Activated B cell treated with CpG ODN at 0.5 μM for 24 hours (primary cell): ENCODE measurements at regions not wholly inside any gene's neighbourhood (a gene's known extent, or its start where the extent isn't known, plus 50 kb on each side); places are given as distances from the start of the nearest gene placed in this dataset.

Experiments used
- ATAC-seq: fragments of 200-7000 bp; cut with Tn5 transposase; one replicate; pipeline ENCODE4 v1.10.0; 2021; ENCODE audit warnings: low read depth, mild to moderate bottlenecking, moderate library complexity
- CTCF ChIA-PET: fragments of 350-600 bp; sonication (Branson Sonifier 250); formaldehyde crosslinking; loops from one replicate; lab custom pipeline; 2021; ENCODE audit warnings: antibody characterized with exemption; lab: Charles Lee
- POLR2A ChIA-PET: fragments of 350-600 bp; sonication (Branson Sonifier 250); formaldehyde crosslinking; loops from one replicate; lab custom pipeline; 2021; ENCODE audit warnings: antibody characterized with exemption; lab: Charles Lee
- DNase-seq: peaks from one replicate; pipeline ENCODE4 v3.0.0; 2022
- H3K27ac Mint-ChIP-seq: one replicate; pipeline ENCODE4 v1.8.0; 2020; ENCODE audit warnings: mixed read lengths
- H3K27me3 Mint-ChIP-seq: one replicate; pipeline ENCODE4 v1.8.0; 2021; ENCODE audit warnings: mixed read lengths
- H3K36me3 Mint-ChIP-seq: one replicate; pipeline ENCODE4 v1.8.0; 2021; ENCODE audit warnings: low read depth, mixed read lengths
- H3K4me1 Mint-ChIP-seq: one replicate; pipeline ENCODE4 v1.8.0; 2021; ENCODE audit warnings: mixed read lengths
- H3K4me3 Mint-ChIP-seq: one replicate; pipeline ENCODE4 v1.8.0; 2020; ENCODE audit warnings: mild to moderate bottlenecking, mixed read lengths
- H3K9me3 Mint-ChIP-seq: one replicate; pipeline ENCODE4 v1.8.0; 2020; ENCODE audit warnings: mixed read lengths
- intact Hi-C: fragments of 100-400 bp; cut with micrococcal nuclease; formaldehyde crosslinking; loops from one replicate; pipeline ENCODE4 v1.15.1; 2024
- TF ChIP-seq, protein P1 (sequence below): fragments of 200-600 bp; IDR thresholded peaks from one replicate; pipeline ENCODE4 v1.8.0; 2022; ENCODE audit warnings: antibody characterized with exemption, mild to moderate bottlenecking

DNA sequence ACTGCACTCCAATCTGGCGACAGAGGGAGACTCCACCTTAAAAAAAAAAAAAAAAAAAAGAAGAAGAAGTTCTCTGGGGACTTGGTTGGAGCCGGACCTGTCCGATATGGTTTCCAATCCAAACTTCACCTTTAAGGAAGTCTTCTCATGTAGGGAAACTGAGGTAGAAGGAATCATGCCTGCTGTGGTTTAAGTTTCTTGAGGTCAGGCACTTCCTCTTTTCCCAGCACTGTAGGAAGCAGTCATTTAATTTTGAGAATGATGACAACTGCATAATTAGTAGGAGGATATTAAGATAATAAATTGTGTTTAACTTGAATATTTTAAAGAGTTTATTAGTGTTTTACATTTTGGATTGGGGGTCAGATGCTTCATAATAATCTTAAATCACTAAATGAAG is 62.9 kb downstream of the KCNE4 start:
- CTCF ChIA-PET: no interaction called here
- Mint-ChIP-seq H3K4me3 (no peak overlapping the region), H3K36me3 (no peaks in the 10 kb centered on the region), H3K9me3 (no peaks in the 10 kb centered on the region), H3K27ac (no peak overlapping the region), H3K27me3 (peaks cover 1% of the 10 kb centered on the region), H3K4me1 (no peaks in the 10 kb centered on the region)
- ATAC-seq (no peak), DNase-seq (no peak)
- intact Hi-C loops: no loop called here
- TF ChIP-seq, protein P1, sequence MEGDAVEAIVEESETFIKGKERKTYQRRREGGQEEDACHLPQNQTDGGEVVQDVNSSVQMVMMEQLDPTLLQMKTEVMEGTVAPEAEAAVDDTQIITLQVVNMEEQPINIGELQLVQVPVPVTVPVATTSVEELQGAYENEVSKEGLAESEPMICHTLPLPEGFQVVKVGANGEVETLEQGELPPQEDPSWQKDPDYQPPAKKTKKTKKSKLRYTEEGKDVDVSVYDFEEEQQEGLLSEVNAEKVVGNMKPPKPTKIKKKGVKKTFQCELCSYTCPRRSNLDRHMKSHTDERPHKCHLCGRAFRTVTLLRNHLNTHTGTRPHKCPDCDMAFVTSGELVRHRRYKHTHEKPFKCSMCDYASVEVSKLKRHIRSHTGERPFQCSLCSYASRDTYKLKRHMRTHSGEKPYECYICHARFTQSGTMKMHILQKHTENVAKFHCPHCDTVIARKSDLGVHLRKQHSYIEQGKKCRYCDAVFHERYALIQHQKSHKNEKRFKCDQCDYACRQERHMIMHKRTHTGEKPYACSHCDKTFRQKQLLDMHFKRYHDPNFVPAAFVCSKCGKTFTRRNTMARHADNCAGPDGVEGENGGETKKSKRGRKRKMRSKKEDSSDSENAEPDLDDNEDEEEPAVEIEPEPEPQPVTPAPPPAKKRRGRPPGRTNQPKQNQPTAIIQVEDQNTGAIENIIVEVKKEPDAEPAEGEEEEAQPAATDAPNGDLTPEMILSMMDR: no peak
- POLR2A ChIA-PET: no interaction called here

- ChIA-PET CTCF (no interaction called here), POLR2A (no interaction called here)
- Mint-ChIP-seq H3K36me3 (no peaks in the 10 kb centered on the region), H3K9me3 (no peaks in the 10 kb centered on the region), H3K27me3 (peaks cover 1% of the 10 kb centered on the region), H3K4me1 (no peaks in the 10 kb centered on the region), H3K4me3 (no peak overlapping the region), H3K27ac (no peak overlapping the region)
- TF ChIP-seq, protein P1: no peak
- ATAC-seq (no peak), DNase-seq (no peak)
- intact Hi-C loops: no loop called here
Observed at GRCh38 chr2:223117533-223117932, 65.5 kb downstream of the KCNE4 start.

- ChIA-PET CTCF (no interaction called here), POLR2A (no interaction called here)
- ATAC-seq: no peak
- Mint-ChIP-seq H3K27ac (no peak overlapping the region), H3K9me3 (no peaks in the 10 kb centered on the region), H3K4me1 (no peaks in the 10 kb centered on the region), H3K36me3 (no peaks in the 10 kb centered on the region), H3K27me3 (no peaks in the 10 kb centered on the region), H3K4me3 (no peak overlapping the region)
- TF ChIP-seq, protein P1: no peak
- intact Hi-C loops: no loop called here
- DNase-seq: no peak
Observed at GRCh38 chr2:223121283-223121682, 69.3 kb downstream of the KCNE4 start.

- Mint-ChIP-seq H3K9me3 (no peaks in the 10 kb centered on the region), H3K4me1 (no peaks in the 10 kb centered on the region), H3K4me3 (no peak overlapping the region), H3K27ac (no peak overlapping the region), H3K27me3 (peaks cover 4% of the 10 kb centered on the region), H3K36me3 (no peaks in the 10 kb centered on the region)
- intact Hi-C loops: no loop called here
- DNase-seq: no peak
- ATAC-seq: no peak
- ChIA-PET POLR2A (no interaction called here), CTCF (no interaction called here)
- TF ChIP-seq, protein P1: no peak
Observed at GRCh38 chr2:223122781-223123180, 70.8 kb downstream of the KCNE4 start.

- CTCF ChIA-PET: no interaction called here
- DNase-seq (no peak), ATAC-seq (no peak)
- POLR2A ChIA-PET: no interaction called here
- TF ChIP-seq, protein P1: no peak
- Mint-ChIP-seq H3K36me3 (no peaks in the 10 kb centered on the region), H3K4me1 (no peaks in the 10 kb centered on the region), H3K27me3 (peaks cover 4% of the 10 kb centered on the region), H3K4me3 (no peak overlapping the region), H3K27ac (no peak overlapping the region), H3K9me3 (no peaks in the 10 kb centered on the region)
- intact Hi-C loops: no loop called here
Observed at GRCh38 chr2:223123855-223124610, 72.0 kb downstream of the KCNE4 start.
